GM23338 (cell line): ENCODE measurements at regions not wholly inside any gene's neighbourhood (a gene's known extent, or its start where the extent isn't known, plus 50 kb on each side); places are given as distances from the start of the nearest gene placed in this dataset.

Experiments
- ATAC-seq: fragments of 200-7000 bp; cut with Tn5 transposase; 3 replicates; pipeline ENCODE4 v1.9.1; 2020
- DNase-seq: peaks from one replicate; pipeline ENCODE4 v3.0.0-alpha.2; 2015; ENCODE audit warnings: low spot score
- H2AFZ ChIP-seq: fragments of 200-600 bp; sonication (generic); 2 replicates; pipeline ENCODE4 v1.8.0; 2016; ENCODE audit warnings: antibody characterized with exemption, mild to moderate bottlenecking, moderate library complexity
- H3F3A ChIP-seq: fragments of 200-600 bp; sonication (generic); replicated peaks from 2 replicates; pipeline ENCODE4 v1.8.0; 2017; ENCODE audit warnings: antibody characterized with exemption, mixed run types, low read depth
- H3K27ac ChIP-seq: fragments of 200-600 bp; sonication (generic); 2 replicates; pipeline ENCODE4 v1.6.1; 2016; ENCODE audit warnings: low read depth
- H3K27me3 ChIP-seq: fragments of 200-600 bp; sonication (generic); 2 replicates; pipeline ENCODE4 v1.8.0; 2016; ENCODE audit warnings: mild to moderate bottlenecking, mixed run types, moderate library complexity; ENCODE audit not compliant: insufficient read depth
- H3K36me3 ChIP-seq: fragments of 200-600 bp; sonication (generic); 2 replicates; pipeline ENCODE4 v1.8.0; 2016; ENCODE audit warnings: mild to moderate bottlenecking; ENCODE audit not compliant: insufficient read depth
- H3K4me1 ChIP-seq: fragments of 200-600 bp; sonication (generic); 2 replicates; pipeline ENCODE4 v1.8.0; 2016; ENCODE audit warnings: mild to moderate bottlenecking, moderate library complexity; ENCODE audit not compliant: insufficient read depth
- H3K4me2 ChIP-seq: fragments of 200-600 bp; sonication (generic); 2 replicates; pipeline ENCODE4 v1.7.1; 2017; ENCODE audit warnings: mixed run types
- H3K4me3 ChIP-seq: fragments of 200-600 bp; sonication (generic); 2 replicates; pipeline ENCODE4 v1.6.1; 2016; ENCODE audit warnings: mixed run types
- H3K79me2 ChIP-seq: fragments of 200-600 bp; sonication (generic); replicated peaks from 2 replicates; pipeline ENCODE4 v1.8.0; 2017; ENCODE audit warnings: mild to moderate bottlenecking; ENCODE audit not compliant: insufficient read depth
- H3K9me2 ChIP-seq: fragments of 200-600 bp; sonication (generic); 2 replicates; pipeline ENCODE4 v1.8.0; 2017; ENCODE audit not compliant: insufficient read depth
- H4K20me1 ChIP-seq: fragments of 200-600 bp; sonication (generic); replicated peaks from 2 replicates; pipeline ENCODE4 v1.8.0; 2017; ENCODE audit warnings: mild to moderate bottlenecking; ENCODE audit not compliant: insufficient read depth
- H3K27ac Mint-ChIP-seq: 2 replicates; pipeline ENCODE4 v1.8.0; 2020; ENCODE audit warnings: inconsistent platforms, mild to moderate bottlenecking, moderate library complexity, mixed read lengths
- H3K27me3 Mint-ChIP-seq: 3 replicates; pipeline ENCODE4 v1.8.0; 2022; ENCODE audit warnings: low read depth, mild to moderate bottlenecking, moderate library complexity, mixed read lengths, inconsistent platforms; ENCODE audit not compliant: insufficient read depth, poor library complexity
- H3K36me3 Mint-ChIP-seq: 3 replicates; pipeline ENCODE4 v1.8.0; 2021; ENCODE audit warnings: low read depth, mild to moderate bottlenecking, inconsistent platforms, moderate library complexity, mixed read lengths
- H3K4me1 Mint-ChIP-seq: 3 replicates; pipeline ENCODE4 v1.8.0; 2020; ENCODE audit warnings: mild to moderate bottlenecking, inconsistent platforms, mixed read lengths
- H3K4me3 Mint-ChIP-seq: 3 replicates; pipeline ENCODE4 v1.8.0; 2021; ENCODE audit warnings: moderate library complexity, mild to moderate bottlenecking, inconsistent platforms, mixed read lengths
- H3K9me3 Mint-ChIP-seq: 3 replicates; pipeline ENCODE4 v1.8.0; 2020; ENCODE audit warnings: moderate library complexity, mild to moderate bottlenecking, inconsistent platforms, mixed read lengths
- CREB1 ChIP-seq: fragments of 250-450 bp; sonication (Bioruptor Pico); IDR thresholded peaks from 2 replicates; pipeline ENCODE4 v1.5.0; 2020; ENCODE audit warnings: low read depth, mild to moderate bottlenecking, moderate library complexity
- ETS1 ChIP-seq: IDR thresholded peaks from 2 replicates; pipeline ENCODE4 v1.6.1; 2016; ENCODE audit warnings: antibody characterized with exemption
- NANOG ChIP-seq: IDR thresholded peaks from 2 replicates; pipeline ENCODE4 v1.6.1; 2016; ENCODE audit warnings: antibody characterized with exemption, borderline replicate concordance
- POLR2AphosphoS5 ChIP-seq: IDR thresholded peaks from 2 replicates; pipeline ENCODE4 v1.6.1; 2016; ENCODE audit warnings: antibody characterized with exemption, low read depth
- REST ChIP-seq: IDR thresholded peaks from one replicate; pipeline ENCODE4 v1.6.1; 2018; ENCODE audit warnings: antibody characterized with exemption; ENCODE audit not compliant: unreplicated experiment
- STAT1 ChIP-seq: IDR thresholded peaks from one replicate; pipeline ENCODE4 v1.6.1; 2016; ENCODE audit warnings: antibody characterized with exemption; ENCODE audit not compliant: unreplicated experiment
- ZNF114 ChIP-seq: fragments of 250-450 bp; sonication (Bioruptor Pico); IDR thresholded peaks from 2 replicates; pipeline ENCODE4 v1.5.0; 2020; ENCODE audit warnings: mild to moderate bottlenecking, moderate library complexity
- ZNF331 ChIP-seq: fragments of 250-450 bp; sonication (Bioruptor Pico); IDR thresholded peaks from 2 replicates; pipeline ENCODE4 v1.5.0; 2020; ENCODE audit warnings: low read depth, mild to moderate bottlenecking, moderate library complexity
- ZNF462 ChIP-seq: fragments of 250-450 bp; sonication (Bioruptor Pico); IDR thresholded peaks from 2 replicates; pipeline ENCODE4 v1.5.0; 2020; ENCODE audit warnings: mild to moderate bottlenecking, moderate library complexity

- TF ChIP-seq ZNF462 (no peak), ETS1 (no peak)
These were observed 210.3 kb downstream of the UBE2E3 start (continued) for GRCh38 chr2:181190711-181191110.

- Histone ChIP-seq H3K79me2 (no peaks in the 10 kb centered on the region), H3F3A (no peaks in the 10 kb centered on the region), H3K27me3 (no peaks in the 10 kb centered on the region), H3K4me1 (peaks cover 7% of the 10 kb centered on the region; the same call in 1 of the 2 replicates), H3K27ac (no peak overlapping the region), H2AFZ (no peak overlapping the region), H3K9me2 (no peaks in the 10 kb centered on the region), H3K36me3 (no peaks in the 10 kb centered on the region), H3K4me3 (no peak overlapping the region), H4K20me1 (no peaks in the 10 kb centered on the region), H3K4me2 (no peak overlapping the region)
- Mint-ChIP-seq H3K9me3 (no peaks in the 10 kb centered on the region), H3K4me3 (no peak overlapping the region), H3K36me3 (no peaks in the 10 kb centered on the region), H3K27me3 (no peaks in the 10 kb centered on the region), H3K4me1 (peaks cover 3% of the 10 kb centered on the region; the same call in 1 of the 3 replicates), H3K27ac (no peak overlapping the region)
- DNase-seq (no peak), ATAC-seq (no peak)
- TF ChIP-seq NANOG (no peak), CREB1 (CRISPR knock-in tag) (no peak), REST (no peak), ZNF114 (no peak), POLR2AphosphoS5 (no peak), STAT1 (no peak), ETS1 (no peak), ZNF331 (CRISPR knock-in tag) (no peak)
These were observed 213.1 kb downstream of the UBE2E3 start for GRCh38 chr2:181193550-181193949.
